ENCODE measurements at regions not wholly inside any gene's neighbourhood (a gene's known extent, or its start where the extent isn't known, plus 50 kb on each side); places are given as distances from the start of the nearest gene placed in this dataset.

DNA sequence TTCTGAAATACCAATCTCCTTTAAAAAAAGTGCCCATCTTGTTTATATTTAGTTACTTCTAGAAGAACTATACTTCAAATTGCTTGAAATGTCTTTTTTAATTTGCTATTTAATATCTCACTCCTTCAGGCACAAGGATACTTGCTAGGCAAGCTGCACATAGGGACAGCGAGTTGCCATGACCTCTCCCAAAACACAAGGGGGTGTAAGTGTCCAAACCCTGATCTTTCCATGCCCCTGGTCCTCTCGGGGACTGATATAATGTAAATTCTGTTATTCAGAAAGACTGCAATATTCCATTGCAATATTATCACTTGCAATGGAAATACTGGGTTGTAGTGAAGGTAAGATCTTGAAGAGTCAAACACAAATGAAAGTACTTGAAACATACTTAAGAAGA lies 480.4 kb downstream of the CETN3 start:
- no peak for DNase-seq (ENCODE audit: low spot score)

DNA sequence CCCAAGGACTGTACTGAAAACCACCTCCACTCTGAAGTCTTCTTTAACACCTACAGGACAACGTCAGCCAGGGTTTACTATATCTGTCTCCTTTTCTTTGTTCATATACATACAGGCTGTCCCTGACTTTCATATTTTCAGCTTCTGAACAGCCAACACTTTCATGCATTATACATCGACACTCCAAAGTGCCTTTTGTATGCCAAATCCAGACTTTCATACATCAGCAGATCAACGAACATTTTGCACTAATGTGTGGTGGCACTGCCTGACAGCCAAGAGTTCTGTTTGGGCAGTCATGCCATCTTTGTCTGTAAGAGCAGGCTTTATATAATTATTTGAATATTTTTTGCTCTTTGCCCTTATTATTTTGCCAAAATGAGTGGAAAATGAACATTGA lies 487.4 kb downstream of the CETN3 start:
- DNase-seq (ENCODE audit: low spot score), result no peak

DNA sequence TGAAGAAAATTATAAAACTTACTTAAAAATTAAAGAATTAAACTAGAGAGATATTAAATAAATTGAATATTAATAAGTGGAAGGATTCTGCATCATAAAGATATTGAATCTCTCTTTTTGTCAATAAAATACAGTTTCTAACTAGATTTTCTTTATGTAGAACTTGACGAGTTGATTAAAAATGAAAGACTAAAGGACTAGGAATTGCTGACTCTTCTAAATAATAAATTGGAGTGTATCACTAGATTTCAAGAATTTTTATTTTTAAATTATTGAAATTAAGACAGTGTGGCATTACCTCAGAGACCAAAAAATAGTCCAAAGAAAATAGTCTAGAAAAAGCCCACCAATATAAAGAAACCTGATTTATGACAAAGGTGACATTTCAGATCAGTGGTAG lies 492.4 kb downstream of the CETN3 start:
- DNase-seq (ENCODE audit: low spot score), result no peak

DNA sequence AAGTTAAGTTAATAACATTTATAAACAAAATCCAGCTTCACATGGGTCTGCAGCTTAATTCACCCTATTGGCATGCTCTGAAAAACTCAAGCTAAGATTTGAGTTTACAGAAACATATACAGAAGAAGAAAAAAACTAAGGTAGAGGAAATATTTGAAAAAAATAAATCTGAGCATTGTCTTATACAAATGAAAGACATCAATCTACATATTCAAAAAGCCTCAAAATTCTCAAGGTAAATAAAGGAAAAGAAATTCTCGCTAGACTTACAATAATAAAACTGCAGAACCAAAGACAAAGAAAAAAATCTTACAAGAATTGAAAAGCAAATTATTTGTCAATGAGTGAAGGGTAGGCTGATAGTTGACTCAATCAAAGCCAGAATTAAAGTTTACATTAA lies 493.4 kb downstream of the CETN3 start:
- no peak for DNase-seq (ENCODE audit: low spot score)

DNA sequence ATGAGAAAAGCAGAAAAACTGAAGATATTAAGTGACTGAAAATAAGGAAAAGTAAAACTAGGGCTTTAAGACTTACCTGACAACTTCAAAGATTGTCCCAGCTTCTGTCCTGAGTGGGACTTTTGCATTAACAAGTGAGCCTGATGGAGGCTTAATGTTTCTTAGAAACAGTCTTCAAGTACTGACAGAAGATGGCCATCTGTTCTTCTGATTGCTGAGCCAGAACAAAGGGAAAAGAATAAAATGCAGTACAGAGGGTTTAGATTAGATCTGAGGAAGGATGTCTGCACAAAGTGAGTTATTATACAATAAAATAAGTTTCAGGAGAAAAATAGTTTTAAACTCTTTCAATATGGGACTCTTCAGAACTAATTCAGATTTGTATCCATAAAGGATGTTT lies 500.7 kb downstream of the CETN3 start:
- no peak for DNase-seq (ENCODE audit: low spot score)

DNA sequence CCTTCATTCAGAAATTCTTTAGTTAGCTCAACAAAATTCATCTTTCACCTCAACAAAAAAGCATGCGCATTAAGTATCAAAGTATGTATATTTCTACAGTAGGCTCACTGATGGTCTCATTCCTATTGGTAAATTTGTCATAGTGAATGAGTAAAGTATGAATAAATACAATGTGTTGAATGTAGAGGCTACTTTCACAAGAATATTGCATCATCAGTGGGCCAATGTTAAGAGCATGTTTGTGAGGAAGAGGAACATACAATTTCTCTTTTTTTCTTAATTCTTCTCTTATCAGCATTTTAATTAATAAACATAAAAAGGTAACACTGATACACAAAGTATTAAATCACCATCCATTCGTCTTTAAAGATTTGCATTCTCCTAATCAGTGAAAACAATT lies 505.1 kb downstream of the CETN3 start:
- DNase-seq (ENCODE audit: low spot score), result no peak

DNA sequence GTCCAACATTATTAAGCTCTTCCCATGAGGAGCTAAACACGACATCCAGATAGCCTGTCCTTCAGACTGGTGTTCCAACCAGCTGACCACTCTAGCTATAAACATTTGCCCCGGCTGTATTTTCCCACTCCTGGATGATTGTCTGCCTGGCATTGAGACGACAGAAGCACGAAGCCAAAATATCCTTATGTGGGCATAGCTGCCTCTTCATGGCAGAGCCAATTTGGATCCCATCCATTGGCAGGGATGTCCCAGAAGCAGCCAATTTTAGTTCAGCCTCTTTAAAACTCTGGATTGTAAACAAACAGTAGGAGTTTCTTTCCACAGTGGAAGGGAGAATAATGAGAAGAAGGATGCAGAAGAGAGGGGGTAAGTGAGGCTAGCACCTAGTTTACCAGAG lies 507.6 kb downstream of the CETN3 start:
- DNase-seq (ENCODE audit: low spot score), result no peak

DNA sequence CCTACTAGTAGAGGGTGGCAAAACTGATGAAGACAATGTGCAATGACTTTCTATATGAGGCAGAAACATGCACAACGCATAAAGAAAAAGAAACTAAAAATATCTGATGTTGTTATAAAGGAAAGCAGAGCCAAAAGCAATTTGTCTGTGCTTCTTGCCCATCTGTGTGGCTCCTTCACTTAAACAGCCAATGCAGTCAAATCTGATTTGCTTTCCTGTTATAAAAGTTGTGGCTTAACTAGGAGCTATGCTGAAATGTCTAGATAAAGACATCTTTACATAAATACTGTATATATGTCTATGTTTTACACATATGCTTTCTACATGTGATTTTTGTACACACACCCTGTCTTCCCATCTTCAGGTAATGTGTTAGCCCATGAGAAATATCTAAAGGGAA lies 508.2 kb downstream of the CETN3 start:
- no peak for DNase-seq (ENCODE audit: low spot score)

DNA sequence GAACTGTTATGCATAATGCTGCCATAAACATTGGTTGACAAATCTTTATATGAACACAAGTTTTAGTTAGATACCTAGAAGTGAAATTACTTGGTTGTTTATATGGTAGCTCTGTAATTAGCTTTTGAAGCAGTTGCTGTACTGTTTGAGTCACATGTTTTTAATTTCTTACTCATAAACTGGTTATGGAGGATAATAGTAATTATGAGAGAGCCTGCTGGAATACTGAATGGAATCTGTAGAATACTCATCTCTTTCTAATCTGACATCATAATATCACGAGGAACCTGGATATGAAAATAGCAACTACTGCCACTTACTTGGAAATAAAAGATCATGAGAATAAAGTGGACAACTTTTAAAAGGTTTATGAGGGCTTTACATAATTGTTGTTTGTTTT lies 509.2 kb downstream of the CETN3 start:
- no peak for DNase-seq (ENCODE audit: low spot score)

DNA sequence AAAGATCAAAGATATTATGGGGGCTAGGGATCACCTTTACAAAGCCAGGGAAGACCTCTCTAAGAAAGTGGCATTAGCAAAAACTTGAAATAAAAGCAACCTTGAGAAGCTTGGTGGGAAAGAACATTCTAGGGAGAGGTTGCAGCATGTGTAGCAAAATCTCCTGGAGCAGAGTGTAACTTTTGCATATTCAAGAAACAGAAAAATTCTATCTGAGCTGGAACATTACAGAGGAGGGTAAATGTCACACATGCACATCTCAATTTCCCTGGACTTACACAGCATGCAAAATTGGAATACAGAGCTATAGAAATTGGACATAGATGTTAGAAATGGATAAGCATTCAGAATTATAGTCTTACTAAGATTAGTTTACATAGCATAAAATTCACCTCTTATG lies 510.0 kb downstream of the CETN3 start:
- DNase-seq (ENCODE audit: low spot score), result no peak

DNA sequence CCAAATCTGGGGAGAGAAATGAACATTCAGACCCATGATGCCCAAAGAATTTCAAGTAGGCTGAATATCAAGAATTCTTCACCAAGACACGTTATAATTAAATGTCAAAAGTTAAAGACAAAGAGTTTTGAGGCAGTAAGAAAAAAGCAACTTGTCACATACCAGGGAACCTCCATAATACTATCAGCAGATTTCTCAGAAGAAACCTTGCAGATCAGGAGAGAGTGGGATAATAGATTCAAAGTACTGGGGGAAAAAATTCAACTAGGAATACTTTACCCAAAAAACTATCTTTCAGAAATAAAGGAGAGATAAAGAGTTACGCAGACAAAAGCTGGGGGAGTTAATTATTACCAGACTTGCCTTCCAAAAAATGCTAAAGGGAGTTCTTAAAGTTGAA lies 516.0 kb downstream of the CETN3 start:
- DNase-seq (ENCODE audit: low spot score), result no peak

DNA sequence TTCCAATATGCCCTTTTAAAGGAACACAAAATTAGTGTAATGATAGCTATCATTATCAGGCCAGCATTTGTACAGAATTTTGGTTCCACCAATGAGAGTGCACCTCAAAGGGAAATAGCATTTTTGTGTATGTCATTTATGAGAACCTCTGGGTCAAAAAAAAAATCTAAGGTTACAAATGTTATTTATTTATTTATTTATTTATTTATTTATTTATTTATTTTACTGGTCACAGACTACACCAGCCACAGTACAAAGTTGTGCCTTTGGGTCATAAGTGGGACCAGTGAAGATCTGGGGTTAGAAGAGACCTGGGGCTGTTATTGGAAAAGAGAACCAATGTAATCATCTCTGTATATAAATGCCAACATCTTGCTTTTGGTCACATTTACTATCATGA lies 523.9 kb downstream of the CETN3 start:
- no peak for DNase-seq (ENCODE audit: low spot score)

DNA sequence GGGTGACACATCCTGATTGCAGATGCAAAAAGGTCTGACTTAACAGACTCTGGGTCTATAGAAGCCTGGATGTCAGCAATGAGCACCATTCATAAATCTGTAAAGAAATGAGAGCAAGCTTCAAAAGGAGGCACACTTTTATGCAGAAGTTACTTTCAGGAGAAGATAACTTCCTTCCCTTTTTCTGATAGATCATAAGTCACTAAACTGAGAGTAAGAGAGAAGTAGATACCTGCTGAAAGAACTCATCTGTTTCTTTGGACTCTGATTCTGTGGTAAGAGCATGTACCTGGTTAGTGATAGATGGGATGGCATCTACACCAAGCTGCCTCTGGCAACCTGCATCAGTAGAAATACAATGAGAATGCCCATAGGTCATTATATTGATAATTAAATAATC lies 525.6 kb downstream of the CETN3 start:
- no peak for DNase-seq (ENCODE audit: low spot score)

DNA sequence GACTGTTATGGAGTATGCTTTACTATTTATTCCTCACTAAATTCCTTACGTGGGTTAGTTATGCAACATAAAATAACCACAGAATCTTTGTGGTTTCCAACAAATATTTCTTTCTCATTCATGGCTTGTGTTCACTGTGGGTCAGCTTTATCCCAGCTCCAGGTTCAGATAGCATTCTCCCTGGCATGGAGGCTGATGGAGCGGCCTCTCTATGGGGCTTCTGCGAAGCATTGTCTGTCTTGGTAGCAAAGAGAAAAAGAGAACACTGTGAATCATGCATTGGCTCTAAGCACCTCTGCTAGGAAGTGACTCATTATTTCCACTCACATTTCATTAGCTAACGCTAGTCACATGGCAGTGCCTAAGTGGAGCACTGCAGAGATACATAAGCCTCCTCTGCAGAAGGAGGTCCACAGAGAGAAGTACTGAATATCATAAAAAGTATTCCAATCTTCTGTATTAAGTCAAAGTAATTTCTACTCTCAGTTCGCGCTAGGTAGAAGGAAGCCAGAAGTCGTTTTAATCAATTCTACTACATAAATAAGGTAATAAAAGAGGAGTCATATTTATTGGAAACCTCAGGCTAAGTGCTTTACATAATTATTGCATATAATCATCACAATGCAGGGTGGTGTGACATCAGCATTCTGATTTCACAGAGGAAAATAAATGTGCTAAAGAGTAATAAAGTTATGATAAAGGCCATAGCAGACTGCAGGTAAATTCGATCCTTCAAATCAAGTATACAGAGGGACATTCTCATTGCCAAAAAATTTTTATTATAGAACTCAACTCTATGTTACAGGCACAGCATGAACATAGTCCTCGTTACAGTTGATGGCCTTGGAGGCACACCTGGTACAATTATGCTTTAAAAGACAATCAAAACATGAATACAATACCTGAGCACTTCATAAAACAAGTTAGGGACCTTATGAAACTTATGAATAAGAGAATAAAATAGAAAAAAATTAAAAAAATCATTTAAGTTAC lies 531.1 kb downstream of the CETN3 start:
- DNase-seq (ENCODE audit: low spot score), result no peak

DNA sequence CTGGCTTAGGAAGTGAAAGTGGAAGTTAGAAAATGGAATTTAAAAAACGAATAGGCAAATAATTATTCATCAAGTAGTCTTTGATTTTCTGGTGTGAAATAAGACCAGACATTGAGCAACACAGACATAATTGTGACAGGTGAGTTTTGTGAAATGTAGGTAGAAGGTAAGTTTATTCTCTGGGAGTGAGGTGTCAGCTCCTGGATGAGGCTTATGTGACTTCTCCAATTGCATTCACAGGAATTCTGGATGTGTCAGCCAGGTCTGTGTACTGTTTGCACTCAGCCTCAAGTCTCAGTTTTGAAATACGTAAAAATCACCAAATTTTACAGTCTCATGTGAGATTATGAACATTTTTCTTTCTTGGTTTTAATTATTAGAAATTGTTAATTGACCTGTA lies 537.6 kb downstream of the CETN3 start:
- no peak for DNase-seq (ENCODE audit: low spot score)

DNA sequence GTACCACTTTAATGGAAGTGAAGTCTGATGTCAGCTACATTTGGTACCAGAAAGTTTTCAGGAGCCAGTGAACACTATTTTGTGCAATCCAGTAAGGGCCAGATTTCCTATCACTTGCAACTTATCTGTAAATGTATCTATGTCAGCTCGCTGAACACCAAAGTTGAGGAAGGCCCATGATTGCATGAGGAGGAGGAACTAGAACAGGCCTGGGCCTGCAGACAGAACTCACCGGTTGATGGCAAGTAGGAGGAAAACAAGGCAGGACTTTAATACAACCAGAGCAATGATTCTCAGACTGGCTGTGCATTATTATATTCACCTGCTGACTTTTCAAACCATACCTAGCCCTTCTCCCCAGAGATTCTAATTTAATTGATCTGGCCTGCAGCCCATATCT lies 540.2 kb downstream of the CETN3 start:
- DNase-seq (ENCODE audit: low spot score), result no peak

DNA sequence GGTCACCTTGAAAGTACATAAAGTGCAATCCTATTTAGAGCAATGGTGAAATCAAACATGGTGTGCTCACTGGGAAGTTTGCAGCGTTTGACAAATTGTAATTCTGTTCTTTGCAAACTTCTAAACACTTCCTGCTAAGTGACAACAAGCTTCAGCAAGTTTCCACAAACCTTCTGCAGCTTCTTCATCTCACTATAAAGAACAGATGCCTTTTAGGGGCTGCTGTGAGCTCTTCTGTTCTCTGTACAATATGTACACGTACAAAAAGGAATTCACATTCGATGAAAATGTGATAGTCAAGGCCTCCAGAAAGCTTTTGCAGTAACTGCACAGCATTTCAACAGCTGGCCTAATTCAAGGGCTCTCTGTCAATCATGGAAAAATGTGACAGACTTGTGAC lies 543.1 kb downstream of the CETN3 start:
- DNase-seq (ENCODE audit: low spot score), result no peak

DNA sequence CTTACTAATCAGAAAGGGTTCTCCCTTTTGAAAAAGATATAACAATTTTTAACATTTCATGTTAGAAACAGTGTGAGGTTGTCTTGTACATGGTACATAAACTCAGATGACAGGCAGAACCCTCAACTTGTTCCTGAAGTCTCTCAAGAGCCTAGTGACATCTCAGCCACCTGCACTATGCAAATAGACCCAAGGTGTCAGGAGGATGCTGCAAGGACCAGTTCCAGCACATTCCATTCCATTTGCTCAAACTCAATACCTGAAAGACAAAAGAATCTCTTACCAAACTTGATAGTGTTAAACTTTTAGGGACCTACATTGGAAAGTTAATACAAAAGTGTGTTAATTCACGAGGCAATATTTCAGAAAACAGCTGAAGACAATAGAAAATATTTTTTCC lies 544.6 kb downstream of the CETN3 start:
- no peak for DNase-seq (ENCODE audit: low spot score)

DNA sequence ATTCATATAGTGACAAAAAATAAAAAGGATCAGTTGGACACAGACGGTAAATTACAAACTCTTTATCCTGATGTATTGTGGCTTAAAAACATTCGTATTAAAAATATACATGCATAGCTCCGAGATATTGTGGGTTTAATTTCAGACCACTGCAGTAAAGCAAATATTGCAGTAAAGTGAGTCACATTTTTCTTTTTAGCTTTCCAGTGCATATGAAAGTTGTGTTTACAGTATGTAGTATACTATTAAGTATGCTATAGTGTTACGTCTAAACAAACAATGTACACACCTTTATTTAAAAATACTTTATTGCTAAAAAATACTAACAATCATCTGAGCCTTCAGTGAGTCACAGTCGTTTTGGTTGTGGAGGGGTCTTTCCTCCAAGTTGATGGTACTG lies 551.8 kb downstream of the CETN3 start:
- no peak for DNase-seq (ENCODE audit: low spot score)

DNA sequence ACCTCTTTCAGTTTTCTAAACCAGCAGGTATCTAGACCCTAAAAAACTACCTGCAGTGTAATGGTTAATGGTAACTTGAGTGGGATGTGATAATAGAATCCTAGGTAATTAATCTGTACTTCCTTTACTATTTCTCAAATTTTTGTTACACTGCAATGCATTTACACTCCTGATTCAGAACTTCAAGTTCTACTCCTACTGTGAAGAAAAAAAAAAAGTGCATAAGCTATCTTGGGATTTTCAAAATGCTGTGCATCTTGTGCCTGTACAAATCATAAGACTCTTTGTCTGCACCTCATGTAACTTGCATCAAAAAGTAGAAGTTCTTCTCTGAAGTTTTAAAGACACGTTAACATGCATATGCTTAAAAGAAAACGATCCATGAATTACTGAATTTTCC lies 554.1 kb downstream of the CETN3 start:
- DNase-seq (ENCODE audit: low spot score), result no peak

DNA sequence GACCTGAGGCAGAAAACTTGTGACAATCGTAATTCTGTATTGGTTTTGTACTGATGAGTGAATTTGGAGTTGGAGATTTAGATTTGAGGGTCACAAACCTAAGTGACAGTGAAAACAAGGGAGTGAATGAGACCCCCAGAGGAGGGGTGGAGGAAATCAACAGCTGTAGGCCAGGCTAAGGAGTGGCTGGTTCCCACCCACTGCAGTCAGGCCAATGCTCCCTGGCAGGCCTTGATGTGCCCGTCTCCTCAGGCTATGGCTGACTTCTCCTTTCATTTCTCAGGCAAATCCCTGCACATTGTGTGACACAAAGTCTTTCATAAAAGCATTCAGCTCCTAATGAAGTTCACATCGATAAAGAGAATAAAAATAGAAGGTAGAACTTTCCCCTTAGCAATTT lies 557.6 kb downstream of the CETN3 start:
- no peak for DNase-seq (ENCODE audit: low spot score)

DNA sequence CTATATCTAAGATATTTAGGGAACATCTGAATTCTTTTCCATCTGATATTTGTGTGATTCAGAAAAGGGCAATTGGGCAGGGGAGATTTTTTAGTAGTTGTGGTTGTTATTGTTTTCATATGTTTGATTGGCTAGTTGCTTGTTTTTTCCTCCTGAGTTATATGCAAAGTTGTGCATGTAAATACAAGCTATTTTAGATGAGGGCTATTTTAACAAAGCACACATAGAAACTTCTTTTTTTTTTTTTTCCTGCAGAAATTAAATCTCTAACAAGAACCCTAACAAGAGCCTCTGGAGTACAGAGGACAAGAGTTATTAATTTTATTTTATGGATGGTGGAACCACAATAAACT lies 559.1 kb downstream of the CETN3 start:
- DNase-seq (ENCODE audit: low spot score), result no peak

DNA sequence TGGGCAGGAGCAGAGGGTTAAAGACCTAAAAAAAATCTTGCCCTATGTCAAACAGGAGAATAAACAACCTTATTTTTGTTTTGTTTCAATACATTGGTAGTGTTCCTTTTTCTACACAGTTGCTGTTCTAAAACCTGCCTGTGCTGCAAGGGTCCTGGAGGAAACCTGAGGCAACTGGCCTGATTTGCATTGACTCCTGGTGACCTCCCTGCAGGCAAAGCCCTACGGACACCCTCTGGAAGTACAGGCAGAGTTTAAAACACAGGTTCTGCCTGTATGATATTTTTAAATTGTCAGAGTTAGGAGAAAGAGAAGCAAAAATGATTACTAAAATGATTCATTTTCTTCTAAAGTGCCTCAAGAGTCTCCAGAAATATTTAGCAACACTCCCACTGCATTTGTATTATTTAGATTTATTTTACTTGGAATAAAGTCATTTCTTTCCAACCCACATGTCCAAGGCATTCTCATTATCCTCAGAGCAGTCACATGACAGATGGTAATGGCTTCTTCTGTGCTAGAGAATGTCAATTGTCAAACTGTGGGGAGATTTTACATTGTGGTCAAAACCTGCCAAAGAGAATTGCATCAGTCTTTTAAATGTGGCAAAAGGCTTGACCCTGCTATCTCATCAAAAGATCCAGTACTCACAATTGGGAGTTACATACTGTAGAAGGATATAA lies 559.6 kb downstream of the CETN3 start:
- no peak for DNase-seq (ENCODE audit: low spot score)

DNA sequence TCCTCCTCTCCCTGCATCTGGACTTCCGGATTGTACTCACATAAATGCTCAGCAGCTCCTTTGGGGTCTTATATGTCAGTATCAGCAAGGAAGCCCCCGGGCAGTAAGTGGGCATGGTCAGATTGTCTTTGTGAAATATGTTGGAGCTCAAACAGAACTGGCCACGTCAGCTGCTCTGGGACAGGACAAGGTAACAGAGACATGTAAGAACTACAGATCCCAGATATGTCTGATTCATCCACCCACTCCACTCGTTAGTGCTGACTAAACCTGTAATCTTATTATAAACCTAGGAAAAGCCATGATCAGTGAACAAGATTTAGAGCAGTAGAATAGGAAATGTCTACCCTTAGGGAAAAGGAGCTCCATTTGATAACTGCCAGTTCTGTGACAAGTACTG lies 561.8 kb downstream of the CETN3 start:
- no peak for DNase-seq (ENCODE audit: low spot score)

Measured in hematopoietic multipotent progenitor cell treated with erythropoietin and hydrocortisone succinate and interleukin-3 and kit ligand, for 17 days (in vitro differentiated cells).